Left renal cortex interstitium (tissue), 4 donors: ENCODE measurements at regions not wholly inside any gene's neighbourhood (a gene's known extent, or its start where the extent isn't known, plus 50 kb on each side); places are given as distances from the start of the nearest gene placed in this dataset.
"Not testable (repeated sequence)": the region's sequence is repeated elsewhere in the genome, so short reads cannot be mapped to it uniquely, and the experiment has no call there.

Experiments used
- DNase-seq, 4 donors: peaks; one replicate each; pipeline ENCODE4 v3.0.0-alpha.2; 2013; ENCODE audit warnings: low read depth in 4 of 4, low spot score in 2 of 4, missing footprints in 1 of 4

DNA sequence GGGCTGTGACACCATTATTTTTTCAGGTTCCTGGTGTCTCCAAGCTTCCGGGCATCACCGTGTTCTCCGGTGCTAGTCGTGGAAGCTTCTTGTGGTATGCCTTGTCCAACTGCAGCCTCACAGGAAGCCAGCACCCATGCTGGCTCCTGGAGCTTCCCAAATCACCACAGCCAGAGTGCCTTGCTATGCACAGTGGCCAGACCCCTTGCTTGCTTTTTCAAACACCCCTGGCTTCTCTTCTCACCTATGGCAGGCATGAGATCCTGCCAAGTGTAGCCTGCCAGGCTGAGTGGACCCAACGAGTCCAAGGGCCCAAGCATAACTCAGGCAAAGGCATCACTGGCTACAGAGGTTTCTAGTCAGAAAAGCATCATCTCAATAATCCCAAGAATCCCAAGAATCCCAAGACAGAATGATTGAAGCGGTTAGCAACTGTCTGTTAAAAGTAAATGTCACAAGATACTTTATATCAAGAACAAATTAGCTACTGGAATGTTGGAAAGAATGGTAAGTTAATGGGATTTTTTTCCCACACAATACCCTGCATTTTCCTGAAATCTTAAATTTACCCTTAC, 1522.9 kb downstream of the PCDH18 start:
- DNase-seq = no peak

DNA sequence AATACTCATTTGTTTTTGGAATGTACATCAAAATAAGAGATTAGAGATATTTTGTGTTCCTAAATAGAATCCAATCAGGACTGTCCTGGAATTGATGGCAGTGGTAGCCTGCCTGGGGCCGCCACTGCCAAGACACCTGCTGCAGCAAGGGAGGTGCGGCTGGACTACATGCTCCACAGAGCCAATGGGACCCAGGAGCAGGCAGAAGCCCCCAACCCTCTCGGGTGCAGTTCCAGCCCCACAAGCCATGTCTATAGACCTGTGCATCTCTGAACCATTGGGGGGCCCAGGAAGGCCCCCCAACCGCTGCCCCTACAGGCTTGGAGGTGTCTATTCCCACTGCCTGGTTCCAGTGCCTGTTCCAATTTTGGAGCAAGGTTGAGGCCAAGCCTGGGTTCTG, 1524.3 kb downstream of the PCDH18 start:
- DNase-seq = no peak

DNA sequence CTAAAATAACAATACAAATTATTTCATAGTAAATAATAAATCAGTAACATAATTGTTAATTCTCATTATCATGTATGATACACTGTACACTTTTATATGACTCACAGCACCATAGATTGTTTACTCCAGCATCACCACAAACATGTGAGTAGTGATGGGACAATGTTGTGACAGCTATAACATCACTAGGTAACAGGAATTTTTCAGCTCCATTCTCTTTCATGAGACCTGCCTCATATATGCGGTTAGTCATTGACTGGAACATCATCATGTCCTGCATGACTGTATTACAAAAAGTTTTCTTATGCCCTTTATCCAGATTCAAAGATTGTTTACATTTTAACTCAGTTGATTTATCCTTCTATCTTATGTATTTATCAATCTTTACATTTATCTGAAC, 1530.0 kb downstream of the PCDH18 start:
- no peak for DNase-seq

DNA sequence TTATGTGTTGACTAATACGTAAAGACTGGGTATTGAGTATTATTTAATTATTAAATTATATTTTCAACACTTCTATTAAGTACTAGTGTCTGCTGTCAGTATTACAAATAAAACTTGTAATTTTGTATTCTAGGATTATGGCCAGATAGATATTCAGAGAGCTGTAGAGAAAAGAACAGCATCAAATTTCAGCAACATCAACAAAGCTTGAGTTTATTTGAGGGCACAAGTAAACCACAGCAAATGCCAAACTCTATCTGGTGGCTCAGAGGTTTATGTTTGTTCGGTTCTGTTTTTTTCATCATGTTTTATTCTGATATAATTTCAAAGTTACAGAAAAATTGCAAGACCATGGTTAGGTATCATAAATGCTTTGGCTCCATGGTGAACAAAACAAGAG, 1530.5 kb downstream of the PCDH18 start:
- DNase-seq = no peak

DNA sequence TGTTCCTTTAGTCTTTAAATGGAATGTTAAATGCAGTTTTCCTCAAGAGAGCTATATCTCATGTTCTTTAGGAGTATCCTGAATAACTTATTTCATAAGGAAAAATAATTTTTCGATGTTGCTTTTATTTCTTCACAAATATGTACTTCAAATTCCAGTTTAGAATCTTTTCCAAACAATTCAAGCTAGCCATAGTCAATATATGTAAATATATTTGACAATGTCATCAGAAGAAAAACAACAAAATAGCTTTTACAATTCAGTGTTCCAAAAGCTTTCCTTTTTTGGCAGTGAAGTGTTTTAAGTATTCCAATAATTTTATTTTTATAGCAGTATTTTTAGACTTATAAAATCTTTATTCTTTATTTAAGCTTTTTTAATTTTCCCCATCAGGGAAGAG, 1532.0 kb downstream of the PCDH18 start:
- DNase-seq = no peak

GRCh38 chr4:135994360-135994759, 1537.9 kb downstream of the PCDH18 start:
- no peak for DNase-seq

DNA sequence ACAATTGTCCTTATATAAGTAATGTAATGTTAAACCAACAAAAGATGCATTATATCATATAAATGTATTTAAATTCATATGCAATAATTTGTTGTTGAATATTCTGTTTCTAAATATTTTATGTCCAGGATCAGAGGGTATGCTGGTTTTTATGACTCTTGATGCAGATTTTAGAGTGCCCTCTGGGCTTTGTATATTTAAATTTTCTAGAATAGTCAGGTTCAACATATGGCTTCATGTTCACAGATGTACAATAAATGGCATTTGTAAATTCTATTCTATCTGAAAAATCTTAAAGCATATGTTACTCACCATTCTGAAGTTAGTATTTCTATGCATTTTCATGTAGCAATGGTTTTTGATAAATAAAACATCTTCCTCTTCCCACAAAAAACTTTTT, 1555.4 kb downstream of the PCDH18 start:
- no peak for DNase-seq

DNA sequence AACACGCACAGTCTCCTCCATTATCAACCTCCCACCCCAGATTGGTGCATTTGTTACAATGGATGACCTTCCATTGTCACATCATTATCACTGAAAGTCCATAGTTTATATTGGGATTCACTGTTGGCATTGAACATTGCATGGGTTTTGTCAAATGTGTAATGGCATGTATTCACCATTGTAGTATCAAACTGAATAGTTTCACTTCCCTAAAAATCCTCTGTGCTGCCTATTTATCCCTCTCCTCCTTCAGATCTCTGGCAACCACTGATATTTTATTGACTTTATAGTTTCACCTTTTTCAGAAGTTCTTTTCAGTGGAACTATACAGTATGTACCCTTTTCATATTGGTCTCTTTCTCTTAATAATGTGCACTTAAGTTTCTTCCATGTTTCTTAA, 1565.4 kb downstream of the PCDH18 start:
- no peak for DNase-seq

- no peak for DNase-seq
These were observed 1569.3 kb downstream of the PCDH18 start for GRCh38 chr4:135963009-135963408.

DNA sequence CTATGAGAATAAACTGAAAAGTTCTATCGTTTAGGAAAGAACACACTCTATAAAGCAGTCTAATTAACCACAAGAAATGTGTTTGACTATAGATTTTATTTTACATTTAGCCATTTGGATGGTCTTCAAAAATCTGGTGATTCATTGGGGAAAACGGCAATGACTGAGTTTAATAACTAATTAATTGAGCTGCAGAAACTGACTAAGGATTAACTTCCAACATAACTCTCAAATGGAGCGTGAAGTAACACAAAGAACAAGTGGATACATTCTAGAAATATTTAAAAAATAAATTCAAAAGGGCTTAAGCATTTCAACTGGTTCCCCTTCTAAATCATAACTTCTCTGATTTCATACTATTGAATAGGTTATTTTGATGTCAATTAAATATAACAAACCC, 1582.4 kb downstream of the PCDH18 start:
- DNase-seq = no peak

DNA sequence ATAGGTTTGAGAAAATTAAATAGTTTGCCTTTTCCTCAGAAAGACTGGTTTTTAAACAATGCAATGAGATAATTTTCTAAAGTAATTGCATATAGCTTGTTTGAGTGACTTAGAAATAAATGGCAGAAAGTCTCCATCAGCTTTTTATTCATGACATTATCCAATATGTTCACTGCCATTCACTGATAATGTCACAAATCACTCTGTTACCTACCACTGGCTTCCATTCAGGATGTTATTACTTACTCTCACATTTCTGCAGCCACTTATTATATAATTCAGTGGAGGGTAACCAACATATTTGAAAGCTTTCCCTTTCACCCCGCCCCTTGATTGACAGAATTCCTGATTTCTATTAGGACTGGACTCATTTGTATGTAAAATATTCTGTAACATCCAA, 1583.5 kb downstream of the PCDH18 start:
- DNase-seq = no peak

- no peak for DNase-seq
These were observed 1590.6 kb downstream of the PCDH18 start for GRCh38 chr4:135941671-135942070.

DNA sequence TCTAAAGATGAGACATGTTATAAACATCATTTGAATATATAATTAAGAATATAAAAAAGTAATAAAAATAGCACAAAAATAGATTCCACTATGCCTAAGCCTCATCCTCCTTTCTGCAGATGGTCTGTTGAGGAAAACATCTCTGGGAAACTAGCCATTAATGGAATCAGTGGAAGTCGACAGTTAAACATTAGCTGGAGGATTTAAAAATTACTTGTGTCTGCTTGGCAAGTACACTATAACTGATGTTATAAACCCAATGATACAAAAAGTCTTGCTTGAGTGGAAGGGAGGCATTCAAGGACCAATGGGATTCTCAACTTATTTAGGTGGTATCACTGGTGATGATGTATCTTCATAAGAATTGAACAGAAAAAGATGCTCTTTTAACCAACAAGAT, 1598.3 kb downstream of the PCDH18 start:
- no peak for DNase-seq

DNA sequence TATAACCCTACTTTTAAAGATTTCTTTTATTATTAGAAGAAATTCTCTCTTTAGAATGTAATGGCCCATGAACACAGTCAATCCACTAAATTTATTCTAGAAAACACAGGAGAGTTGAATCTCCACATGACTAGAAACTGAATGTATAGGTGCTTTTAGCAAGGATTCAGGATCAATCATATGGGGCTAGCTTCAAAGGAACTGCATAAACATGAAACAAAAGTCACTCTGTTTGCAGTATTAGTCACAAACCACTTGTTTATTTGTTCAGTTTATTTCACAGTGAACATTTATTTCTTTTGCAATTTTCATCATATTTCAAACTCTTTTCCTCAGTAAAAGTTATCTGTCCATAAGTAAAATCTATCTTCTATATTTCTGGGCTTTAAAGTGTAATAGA, 1604.6 kb downstream of the PCDH18 start:
- no peak for DNase-seq

DNA sequence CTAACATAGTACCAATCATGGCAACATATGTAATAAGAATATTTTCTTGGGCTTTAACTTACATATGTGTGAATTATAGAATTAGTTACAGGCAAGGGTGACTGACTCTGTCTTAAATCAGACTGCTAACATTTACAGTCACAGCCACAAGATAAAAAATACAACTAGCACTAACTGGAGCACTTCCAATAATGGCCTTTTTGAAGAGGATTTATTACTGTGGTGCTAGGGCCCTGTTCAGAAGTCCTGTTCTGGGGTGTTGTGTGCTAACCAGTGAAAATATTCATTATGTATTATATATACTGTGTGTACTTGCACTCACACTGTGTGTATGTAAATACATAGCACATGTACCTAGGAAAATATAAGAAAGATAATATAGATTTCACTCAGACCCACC, 1611.2 kb downstream of the PCDH18 start:
- no peak for DNase-seq

DNA sequence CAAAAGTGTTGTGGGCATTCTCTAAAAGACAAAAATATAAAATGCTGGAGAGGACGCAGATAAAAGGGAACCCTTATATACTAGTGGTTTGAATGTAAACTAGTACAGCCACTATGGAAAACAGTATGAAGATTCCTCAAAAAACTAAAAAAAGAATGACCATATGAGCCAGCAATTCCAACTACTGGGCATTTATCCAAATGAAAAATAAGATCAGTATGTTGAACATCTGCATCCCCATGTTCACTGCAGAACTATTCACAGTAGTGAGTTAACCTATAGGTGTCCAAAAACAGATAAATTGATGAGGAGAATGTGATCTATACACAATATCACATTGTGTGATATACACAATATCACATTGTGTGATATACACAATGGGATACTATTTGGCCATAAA, 1615.3 kb downstream of the PCDH18 start:
- no peak for DNase-seq

- no peak for DNase-seq
These were observed 1631.3 kb downstream of the PCDH18 start for GRCh38 chr4:135900956-135901355.

GRCh38 chr4:135864304-135864703, 1662.7 kb upstream of the PABPC4L start:
- DNase-seq = not testable (repeated sequence)

GRCh38 chr4:135840781-135841180, 1639.2 kb upstream of the PABPC4L start:
- no peak for DNase-seq

- no peak for DNase-seq
These were observed 1638.1 kb upstream of the PABPC4L start for GRCh38 chr4:135839712-135840111.

- no peak for DNase-seq
These were observed 1637.3 kb upstream of the PABPC4L start for GRCh38 chr4:135838889-135839288.

DNA sequence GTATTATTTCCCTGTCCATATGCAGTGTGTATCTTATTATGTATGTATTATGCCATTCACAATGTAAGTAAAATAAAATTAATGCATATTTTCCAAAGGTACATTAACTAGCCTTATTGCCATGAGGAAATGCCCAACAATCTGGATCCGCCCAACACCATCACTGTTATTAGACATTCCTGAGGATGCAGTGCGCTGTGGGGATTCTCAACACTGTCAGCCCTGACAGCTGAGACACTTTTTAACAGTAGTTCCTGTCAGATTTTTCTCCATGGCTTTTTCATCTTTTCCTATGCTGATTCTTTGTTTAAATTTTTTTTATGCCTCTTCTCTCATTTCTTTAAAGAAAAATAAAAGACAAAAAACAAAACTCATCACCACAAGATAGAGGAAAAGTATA, 1632.9 kb upstream of the PABPC4L start:
- no peak for DNase-seq

DNA sequence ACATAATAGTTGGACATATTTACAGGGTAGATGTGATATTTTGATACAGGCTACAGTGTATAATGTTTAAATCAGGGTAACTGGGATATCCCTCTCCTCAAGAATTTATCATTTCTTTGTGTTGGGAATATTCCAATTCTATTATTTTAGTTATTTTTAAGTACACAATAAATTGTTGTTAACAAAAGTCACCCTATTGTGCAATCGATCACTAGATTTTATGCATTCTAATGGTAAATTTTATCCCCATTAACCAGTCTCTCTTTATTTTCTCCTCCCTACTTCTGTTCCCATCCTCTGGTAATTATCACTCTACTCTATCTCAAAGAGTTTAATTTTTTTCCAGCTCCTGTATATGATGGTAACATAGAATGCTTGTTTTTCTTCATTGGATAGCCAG, 1631.9 kb upstream of the PABPC4L start:
- DNase-seq = no peak
